ENCODE measurements at regions not wholly inside any gene's neighbourhood (a gene's known extent, or its start where the extent isn't known, plus 50 kb on each side); places are given as distances from the start of the nearest gene placed in this dataset.

DNA sequence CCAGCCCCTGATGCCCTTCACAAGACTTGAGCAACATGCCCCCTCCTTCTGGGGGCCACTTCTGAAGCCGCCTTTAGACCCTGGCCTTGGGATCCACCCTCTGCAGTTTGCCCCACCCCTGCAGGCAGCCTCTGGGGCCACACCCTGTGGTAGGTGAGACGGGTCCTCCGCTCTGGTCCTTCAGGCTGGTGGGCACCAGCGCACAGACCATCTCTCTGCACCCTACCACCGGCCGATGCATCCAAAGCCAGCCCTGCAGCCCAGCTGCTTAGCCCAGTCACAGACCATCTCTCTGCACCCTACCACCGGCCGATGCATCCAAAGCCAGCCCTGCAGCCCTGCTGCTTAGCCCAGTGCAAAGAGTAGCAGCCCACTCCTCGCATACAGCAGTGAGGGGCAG, 159.3 kb upstream of the ECI2 start:
- DNase-seq (ENCODE audit: low read depth), result no peak

- no peak for DNase-seq (ENCODE audit: low read depth)
Measured at GRCh38 chr6:4291453-4292403, 156.4 kb upstream of the ECI2 start.

DNA sequence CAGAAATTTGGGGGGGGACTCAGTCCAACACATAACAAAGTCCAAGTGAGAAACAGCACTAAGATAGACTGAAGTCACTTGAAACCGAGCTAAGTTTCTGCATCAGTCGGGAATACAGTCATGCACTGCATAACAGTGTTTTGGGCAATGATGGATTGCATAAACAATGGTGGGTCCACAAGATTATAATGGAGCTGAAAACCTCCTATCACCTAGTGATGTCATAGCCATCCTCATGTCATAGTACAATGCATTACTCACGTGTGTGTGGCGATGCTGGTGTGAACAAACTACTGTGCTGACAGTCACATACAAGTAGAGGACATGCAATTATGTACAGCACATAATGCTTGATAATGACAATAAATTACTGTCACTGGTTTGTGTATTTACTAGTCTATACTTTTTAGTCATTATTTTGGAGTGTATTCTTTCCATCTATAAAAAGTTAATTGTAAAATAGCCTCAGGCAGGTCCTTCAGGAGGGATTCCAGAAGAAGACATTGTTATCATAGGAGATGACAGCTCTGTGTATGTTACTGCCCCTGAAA, 154.5 kb upstream of the ECI2 start:
- no peak for DNase-seq (ENCODE audit: low read depth)

DNA sequence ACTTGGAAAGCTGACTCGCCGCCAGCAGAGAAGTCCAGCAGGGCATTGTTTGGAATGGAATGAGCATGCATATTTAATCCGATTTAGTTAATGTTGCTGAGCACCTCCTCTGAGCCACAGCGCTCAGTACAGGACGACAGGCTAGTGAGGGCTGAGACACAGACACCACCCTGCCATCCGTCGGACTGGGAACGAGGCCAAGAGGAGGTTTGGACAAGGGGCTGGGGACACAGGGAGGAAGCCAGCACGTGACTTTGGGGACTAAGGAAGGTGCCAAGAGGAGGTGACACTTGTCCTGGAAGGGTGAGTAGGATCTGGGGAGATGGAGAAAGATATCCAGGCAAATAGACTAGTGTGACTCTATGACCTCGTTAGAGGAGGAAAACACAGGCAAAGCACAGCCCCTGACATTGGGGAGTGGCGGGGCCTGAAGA, 152.5 kb upstream of the ECI2 start:
- DNase-seq (ENCODE audit: low read depth), result no peak

DNA sequence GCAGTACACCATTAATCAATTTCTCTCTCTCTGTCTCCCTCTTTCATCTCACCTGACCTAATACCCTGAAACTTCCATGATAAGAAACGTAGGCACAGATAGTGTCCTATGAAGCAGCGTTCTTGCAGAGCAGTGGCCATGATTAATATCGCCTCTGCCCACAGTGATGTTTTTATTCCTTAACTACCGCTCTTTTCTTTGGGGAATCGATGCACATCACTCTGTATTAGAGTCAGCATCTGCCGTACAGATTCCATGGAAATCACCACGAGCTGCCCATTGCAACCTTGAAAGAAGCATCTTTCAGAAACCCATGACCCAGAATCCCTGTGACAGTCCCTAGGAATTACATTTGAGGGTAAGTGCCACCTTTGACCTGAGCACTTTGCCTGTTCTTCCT, 152.0 kb upstream of the ECI2 start:
- DNase-seq (ENCODE audit: low read depth), result no peak

GRCh38 chr6:4282926-4283325, 147.6 kb upstream of the ECI2 start:
- DNase-seq (ENCODE audit: low read depth), result no peak

DNA sequence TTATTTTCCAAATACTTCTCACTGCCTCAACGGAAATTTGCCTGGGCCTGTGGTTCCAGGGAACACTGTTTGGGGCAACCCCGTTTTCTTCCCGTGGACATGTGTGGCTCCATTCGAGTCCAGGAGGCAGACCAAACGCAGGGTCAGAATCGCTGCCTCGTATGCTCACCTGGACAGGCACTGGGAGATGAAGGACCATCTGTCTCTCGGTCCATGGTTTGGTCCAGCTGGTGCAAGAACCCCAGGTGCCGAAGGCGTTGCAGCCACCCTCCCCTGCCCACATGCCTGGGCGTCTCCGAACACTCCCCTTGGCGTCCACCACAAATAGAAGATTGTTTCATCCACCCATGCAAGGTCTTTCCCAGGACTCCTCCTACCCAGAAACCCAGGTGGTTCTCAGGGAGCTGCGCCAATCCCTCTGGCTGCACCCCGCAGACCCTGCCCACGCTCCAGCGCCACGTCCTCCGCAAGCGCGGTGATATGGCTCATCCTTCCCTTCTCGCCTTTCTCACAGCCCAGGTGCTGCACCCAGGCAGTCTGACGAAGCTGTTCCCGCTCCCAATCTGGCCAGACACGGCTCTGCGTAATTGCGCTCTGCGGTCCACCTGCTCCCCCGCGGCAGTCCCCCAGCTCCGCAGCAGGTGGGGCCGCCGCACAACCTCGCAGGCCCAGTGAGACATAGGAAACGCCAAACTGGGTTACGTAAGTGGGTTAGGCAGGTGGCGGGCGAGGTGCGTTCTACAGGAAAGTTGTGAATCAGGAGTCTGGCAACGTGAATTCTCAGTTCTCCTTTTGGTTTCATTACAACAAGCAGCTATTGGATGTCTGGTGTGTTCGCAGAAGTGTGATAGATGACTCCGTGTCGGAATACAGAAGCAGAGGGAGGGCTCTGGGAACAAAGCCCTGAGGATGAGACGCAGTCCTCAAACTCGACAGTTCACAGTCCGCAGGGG, 146.2 kb upstream of the ECI2 start:
- DNase-seq (ENCODE audit: low read depth), result no peak

GRCh38 chr6:4280707-4281106, 145.3 kb upstream of the ECI2 start:
- DNase-seq (ENCODE audit: low read depth), result no peak

DNA sequence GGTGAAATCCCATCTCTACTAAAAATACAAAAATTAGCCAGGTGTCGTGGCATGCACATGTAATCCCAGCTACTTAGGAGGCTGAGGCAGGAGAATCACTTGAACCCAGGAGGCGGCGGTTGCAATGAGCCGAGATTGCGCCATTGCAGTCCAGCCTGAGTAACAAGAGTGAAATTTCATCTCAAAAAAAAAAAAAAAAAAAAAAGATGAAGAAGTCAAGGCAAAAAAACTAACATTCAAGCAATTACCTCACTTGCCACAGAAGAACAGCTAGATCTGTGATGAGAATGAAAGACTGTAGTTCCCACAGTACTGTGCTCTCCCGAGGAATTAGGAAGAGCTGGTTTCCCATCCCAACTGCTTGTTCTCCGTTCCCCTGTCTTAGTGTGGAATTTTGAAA, 144.7 kb upstream of the ECI2 start:
- DNase-seq (ENCODE audit: low read depth), result no peak

DNA sequence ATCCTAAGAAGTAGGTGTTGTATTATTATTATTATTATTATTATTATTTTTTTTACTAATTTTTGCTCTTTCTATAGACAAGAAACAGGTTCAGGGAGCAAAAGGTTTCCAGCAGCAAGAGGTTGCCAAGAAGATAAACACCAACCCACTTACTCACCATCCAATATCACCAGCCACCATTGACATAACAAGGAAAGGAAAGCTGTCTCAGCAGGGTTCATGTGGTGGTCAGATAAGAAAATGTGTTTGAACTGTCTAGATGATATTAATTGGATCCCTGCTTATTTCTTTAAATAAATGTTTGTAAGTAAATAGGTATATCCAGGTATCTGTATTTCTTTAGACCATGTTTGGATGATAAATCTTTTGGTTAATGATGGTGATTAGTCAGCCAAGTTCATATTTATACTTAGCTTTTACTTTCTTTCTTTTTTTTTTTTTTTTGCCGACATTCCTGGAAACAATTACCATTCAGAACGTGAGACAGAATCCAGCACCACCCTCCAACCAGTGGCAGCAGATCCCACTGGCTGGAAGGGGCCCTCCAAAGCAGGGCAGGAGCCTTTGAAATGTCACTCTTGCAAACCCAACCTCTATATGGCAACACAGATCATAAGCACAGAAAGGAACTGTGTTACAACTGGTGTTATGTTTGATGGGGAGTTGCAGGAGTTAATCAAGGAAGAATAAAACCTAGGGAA, 139.2 kb upstream of the ECI2 start:
- no peak for DNase-seq (ENCODE audit: low read depth)

DNA sequence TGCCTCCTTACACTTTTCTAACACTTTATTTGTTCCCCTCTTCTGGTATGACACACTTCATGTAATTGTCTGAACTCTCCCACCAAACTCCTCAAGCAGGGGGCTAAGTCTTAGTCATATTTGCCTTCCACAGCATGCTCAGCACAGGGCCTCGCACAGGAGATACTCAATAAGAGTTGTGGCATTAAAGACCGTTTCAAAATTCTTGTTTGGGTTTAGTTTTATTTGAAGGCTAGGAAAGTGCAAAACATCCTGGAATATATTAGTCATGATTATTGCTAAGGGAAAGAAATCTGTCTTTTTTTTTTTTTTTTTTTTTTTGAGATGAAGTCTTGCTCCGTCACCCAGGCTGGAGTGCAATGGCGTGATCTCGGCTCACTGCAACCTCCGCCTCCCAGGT, 137.6 kb upstream of the ECI2 start:
- no peak for DNase-seq (ENCODE audit: low read depth)

DNA sequence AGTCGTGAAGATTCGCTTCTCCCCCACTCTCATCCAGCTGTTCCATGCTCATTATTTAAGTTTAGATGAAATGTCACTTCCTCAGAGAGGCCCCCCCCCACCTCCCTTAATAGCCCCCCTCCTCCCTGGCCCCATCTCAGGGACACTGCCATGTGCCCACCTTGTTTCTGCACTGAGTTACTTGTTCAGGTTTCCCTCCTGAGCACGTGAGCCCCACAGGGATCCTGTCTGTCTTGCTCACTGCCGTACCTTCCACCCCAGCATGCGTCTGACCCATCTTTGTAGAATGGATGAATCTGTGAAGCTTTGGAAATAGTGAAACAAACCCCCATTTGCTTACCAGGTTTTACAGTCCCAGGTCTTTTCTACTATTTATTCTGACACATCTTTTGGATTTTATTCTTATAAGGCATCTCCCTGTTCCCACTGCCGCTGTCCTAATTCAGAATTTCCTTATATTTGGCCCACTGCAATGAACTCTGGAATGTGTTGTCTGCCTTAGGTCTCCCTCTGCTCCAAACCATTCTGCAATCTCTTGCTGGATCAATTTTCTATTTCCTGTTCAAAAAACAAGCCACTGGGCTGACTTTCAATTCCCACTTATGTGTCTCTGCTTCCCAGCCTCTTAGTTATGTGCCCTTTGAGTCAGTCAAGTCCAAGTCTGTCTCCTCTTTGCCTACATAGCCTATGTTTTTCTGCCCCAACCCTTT, 136.5 kb upstream of the ECI2 start:
- no peak for DNase-seq (ENCODE audit: low read depth)

DNA sequence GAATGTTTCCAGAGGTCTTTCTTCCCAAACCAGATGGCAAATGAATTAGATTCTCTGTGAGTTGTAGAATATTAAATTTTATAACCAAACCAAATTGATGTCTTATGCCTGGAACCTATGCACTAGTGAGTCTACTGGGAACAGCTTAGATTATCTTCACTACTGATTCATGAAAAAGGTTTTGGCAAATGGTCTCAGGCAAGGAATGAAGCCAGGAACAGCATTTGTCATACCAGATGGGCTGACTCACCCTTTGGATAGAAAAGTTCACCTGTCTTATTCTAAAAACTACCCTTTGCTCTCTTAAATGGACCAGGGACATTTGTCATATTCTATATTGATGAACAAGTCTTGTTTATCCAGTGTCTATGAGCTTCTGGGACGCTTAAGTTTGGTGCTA, 135.4 kb upstream of the ECI2 start:
- DNase-seq (ENCODE audit: low read depth), result no peak

DNA sequence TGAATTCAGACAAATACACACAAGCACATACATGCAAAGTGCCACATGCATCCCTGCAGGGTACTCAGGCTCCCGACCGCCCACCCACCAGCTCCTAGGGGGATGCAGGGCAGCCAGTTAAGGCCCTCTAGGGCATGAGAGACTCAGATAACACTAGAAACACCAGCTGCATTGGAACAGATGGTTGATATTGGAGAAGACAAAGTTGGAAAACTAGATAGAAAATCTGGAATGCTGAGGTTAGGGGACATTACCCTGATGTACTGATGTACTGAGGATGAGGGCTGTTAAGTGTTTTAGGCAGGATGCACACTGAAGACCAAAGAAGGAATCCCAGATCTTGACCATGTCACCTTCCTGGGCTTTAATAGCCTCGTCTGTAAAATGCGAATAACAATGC, 134.6 kb upstream of the ECI2 start:
- no peak for DNase-seq (ENCODE audit: low read depth)

- DNase-seq (ENCODE audit: low read depth), result no peak
Measured at GRCh38 chr6:4268171-4268570, 132.8 kb upstream of the ECI2 start.

DNA sequence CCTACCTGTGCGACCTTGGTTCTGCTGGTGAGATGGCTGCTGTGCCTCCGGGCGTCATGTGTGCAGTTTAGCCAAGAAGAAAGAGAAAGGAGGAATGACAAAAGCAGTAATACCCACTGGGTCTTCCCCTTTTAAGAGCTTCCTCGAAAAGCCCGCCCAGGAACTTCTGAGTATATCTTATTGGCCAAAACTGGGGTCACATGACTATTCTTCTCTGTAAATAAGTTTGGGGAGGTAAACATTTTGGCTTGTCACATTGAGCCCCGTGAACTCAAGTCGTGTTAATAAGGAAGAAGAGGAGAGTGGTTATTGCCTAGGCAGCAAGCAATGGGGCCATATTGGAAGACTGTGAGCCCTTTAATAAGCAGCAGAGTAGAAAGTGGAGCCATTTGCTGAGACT, 130.4 kb upstream of the ECI2 start:
- DNase-seq (ENCODE audit: low read depth), result no peak

DNA sequence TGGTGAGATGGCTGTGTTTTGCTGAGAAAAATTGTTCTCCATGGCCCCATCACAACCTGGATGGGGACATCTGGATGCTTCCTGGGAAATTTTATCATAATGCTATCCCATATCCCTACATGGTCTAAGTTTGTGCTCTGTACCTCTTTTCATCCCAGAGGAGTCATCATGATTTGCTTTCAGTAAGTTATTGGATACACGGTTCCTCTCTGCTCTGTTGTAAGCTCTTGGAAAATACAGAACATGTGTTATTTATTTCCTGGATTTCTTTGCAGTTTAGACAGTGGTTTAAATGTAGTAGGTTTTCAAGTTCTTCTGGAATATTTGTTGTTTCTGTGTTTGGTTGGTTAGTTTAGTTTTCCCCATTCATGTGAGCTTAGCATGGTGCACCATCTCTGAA, 129.2 kb upstream of the ECI2 start:
- no peak for DNase-seq (ENCODE audit: low read depth)

DNA sequence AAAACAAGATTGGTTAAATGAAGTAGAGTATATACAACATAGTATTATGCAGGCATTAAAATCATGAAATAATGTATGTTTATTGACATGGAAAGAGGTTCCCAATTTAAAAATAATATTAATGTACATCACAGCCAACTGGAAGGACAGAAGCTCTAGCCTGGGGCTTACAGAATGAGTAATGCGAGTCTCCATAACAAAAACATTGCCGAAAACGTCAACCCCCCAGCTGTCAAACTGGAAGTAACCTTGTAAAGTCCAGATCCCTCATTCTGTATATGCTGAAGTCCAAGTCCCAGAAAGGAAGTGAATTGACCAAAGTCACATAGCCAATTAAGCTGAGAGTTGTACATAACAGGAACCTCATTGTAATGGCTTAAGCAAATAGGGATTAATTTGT, 128.7 kb upstream of the ECI2 start:
- no peak for DNase-seq (ENCODE audit: low read depth)

- DNase-seq (ENCODE audit: low read depth), result no peak
Measured at GRCh38 chr6:4262526-4262925, 127.2 kb upstream of the ECI2 start.

- DNase-seq (ENCODE audit: low read depth), result no peak
Measured at GRCh38 chr6:4259391-4259790, 124.0 kb upstream of the ECI2 start.

DNA sequence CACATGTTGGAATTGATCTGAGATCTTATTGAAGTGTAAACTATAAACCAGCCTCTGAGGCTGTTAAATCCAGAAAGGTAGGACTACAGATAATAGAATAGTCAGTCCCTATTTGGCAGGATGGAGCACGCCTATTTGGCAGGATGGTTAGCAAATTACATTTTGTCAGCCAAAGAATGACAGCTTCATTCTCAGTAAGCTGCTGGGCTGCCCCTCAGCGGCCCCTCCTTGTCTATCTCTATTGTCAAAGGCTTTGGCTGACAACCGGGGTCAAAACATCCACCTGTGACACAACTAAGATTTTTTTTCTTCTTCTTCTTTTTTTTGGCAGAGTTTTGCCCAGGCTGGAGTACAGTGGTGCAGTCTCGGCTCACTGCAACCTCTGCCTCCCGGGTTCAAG, 123.4 kb upstream of the ECI2 start:
- no peak for DNase-seq (ENCODE audit: low read depth)

Data from activated gamma-delta T cell treated with anti-CD3 and anti-CD28 coated beads, Interleukin-2, amount 50 U/mL, for 16 hours (primary cell).